GM12865 (cell line): ENCODE measurements at regions not wholly inside any gene's neighbourhood (a gene's known extent, or its start where the extent isn't known, plus 50 kb on each side); places are given as distances from the start of the nearest gene placed in this dataset.

Source experiments
- DNase-seq: peaks from one replicate; pipeline ENCODE4 v3.0.0; 2010; ENCODE audit warnings: low read depth
- H3K4me3 ChIP-seq: 2 replicates; pipeline ENCODE4 v1.5.1; 2011; ENCODE audit warnings: mild to moderate bottlenecking, low read depth, low read length, control low read depth
- CTCF ChIP-seq: IDR thresholded peaks from 2 replicates; pipeline ENCODE4 v1.5.1; 2011; ENCODE audit warnings: low read length, control low read depth, low read depth, inconsistent platforms; ENCODE audit not compliant: insufficient read depth; ENCODE audit errors: missing control alignments

GRCh38 chr6:9535106-9535505 lies 879.8 kb downstream of the TFAP2A start:
- no peak for TF ChIP-seq CTCF
- DNase-seq = no peak

GRCh38 chr6:9532621-9533557 lies 882.0 kb downstream of the TFAP2A start:
- H3K4me3 ChIP-seq = no peak overlapping the region
- no peak for TF ChIP-seq CTCF
- DNase-seq = no peak

More at GRCh38 chr6:9535106-9535505, 879.8 kb downstream of the TFAP2A start:
- no peak overlapping the region for H3K4me3 ChIP-seq

GRCh38 chr6:9527679-9528286 lies 887.1 kb downstream of the TFAP2A start:
- no peak overlapping the region for H3K4me3 ChIP-seq
- no peak for DNase-seq
- no peak for TF ChIP-seq CTCF

GRCh38 chr6:9523462-9523861 lies 891.4 kb downstream of the TFAP2A start:
- TF ChIP-seq CTCF = no peak
- no peak overlapping the region for H3K4me3 ChIP-seq
- DNase-seq = no peak

GRCh38 chr6:9522101-9522500 lies 892.8 kb downstream of the TFAP2A start:
- TF ChIP-seq CTCF = no peak
- H3K4me3 ChIP-seq = no peak overlapping the region
- DNase-seq = no peak

GRCh38 chr6:9521152-9521530 lies 893.7 kb downstream of the TFAP2A start:
- peak; percentile 54 for DNase-seq
- no peak for TF ChIP-seq CTCF
- no peak overlapping the region for H3K4me3 ChIP-seq
